HG02798 (cell line): ENCODE measurements at regions not wholly inside any gene's neighbourhood (a gene's known extent, or its start where the extent isn't known, plus 50 kb on each side); places are given as distances from the start of the nearest gene placed in this dataset.

Experiments used
- ATAC-seq: cut with Tn5 transposase; IDR thresholded peaks from one replicate; pipeline ENCODE4 v1.9.1; 2021; ENCODE audit warnings: mild to moderate bottlenecking; ENCODE audit not compliant: unreplicated experiment, poor library complexity

- ATAC-seq, result no peak
These were observed 92.7 kb downstream of the PCSK1 start for GRCh38 chr5:96340357-96340756.

DNA sequence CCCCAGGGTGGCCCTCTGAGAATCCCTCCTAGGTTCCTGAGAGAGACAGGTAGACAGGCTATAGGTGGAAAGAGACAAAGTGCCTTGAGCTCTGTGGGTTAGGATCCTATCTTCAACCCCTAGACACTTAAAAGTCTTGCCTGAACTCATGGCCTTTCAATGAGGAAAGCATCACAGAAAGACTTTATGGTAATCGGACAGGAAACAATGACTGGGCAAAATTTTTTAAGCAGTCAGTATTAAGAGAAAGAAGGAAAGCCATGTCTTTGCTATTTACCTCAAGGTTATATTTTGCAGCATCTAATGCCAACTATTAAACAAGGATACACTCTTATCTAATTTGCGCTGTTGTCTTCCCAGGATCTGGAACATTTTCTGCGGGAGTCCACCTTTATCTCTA lies 93.2 kb downstream of the PCSK1 start:
- no peak for ATAC-seq

GRCh38 chr5:96338624-96339415 lies 94.2 kb downstream of the PCSK1 start:
- ATAC-seq, result no peak

DNA sequence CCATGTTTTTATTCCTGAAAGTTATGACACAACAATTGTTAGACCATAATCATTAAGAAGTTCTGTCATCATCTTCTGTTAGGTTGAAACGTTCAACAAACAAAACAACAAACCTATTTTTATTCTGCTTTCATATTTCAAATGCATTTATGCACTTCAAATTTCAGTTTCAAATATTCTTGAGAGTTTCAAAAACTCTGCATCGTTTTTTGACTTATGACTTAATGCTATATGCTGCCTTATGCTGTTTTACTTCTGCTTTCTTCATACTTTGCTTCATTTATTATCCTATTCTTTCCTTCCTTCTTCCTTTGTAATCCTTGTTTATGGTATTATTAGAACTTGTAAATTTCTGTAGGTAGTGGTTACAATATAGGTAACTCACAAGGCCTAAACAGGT lies 95.0 kb downstream of the PCSK1 start:
- ATAC-seq, result peak; percentile 57

DNA sequence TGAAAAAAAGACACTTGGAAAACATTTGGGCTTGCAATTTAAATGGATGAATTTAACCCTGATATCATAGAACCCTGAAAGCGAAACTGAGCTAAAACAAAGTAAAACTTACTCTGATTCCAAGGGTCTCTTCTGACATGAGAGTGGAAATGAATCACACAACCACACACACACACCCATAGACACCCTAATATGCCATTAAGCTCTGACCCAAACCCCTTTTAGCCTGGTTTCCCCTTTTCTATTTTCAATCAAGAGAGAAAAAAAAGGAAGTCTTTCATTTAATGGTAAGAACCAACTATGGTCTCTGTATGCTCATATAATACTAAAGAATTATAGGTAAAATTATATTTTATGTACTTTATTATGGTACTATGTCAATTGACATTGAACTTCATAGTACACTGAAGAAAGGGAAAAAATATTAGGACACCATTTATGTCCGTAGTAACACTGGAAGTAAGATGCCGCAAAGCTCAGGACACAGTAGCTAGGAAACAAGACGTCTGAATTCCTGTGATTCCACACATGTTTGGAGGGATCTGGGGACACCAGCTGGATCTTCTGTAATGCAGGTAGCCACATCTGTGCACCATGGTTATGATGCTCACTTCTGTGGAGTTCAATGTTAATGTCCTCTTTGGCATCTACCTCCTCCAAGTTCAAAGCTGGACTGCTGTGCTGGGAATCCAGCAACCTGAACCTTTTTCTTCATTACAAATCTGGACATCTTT lies 95.8 kb downstream of the PCSK1 start:
- ATAC-seq, result no peak

DNA sequence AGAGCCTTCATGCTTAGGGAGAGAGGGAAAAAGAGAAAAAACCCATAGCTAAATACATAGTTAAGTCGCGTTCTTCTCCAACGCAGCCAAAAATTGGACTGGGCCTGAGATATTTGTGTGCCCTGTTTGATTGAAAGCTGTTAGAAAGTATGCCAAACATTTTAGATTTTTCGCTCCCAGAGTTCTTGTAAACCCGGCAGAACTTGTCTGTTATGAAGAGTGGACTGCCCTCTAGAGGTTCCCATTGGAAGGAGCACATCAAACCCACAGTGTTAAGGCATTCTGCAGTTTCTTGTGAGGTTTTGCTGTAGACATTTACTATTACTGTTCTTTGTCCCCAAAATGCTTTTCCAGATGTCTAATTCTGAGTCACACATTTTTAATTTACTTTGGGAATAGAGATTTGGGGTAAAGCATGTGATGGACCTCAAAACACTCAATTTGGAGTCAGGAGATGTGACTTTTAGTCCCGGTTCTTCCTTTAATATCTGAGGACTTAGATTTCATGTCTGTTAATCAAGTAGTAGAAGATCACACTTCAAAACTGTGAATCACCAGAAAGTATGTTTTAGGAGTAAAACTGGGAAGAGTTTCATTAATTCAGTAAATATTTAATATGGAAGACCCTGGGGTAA lies 96.6 kb downstream of the PCSK1 start:
- ATAC-seq, result peak; percentile 65

DNA sequence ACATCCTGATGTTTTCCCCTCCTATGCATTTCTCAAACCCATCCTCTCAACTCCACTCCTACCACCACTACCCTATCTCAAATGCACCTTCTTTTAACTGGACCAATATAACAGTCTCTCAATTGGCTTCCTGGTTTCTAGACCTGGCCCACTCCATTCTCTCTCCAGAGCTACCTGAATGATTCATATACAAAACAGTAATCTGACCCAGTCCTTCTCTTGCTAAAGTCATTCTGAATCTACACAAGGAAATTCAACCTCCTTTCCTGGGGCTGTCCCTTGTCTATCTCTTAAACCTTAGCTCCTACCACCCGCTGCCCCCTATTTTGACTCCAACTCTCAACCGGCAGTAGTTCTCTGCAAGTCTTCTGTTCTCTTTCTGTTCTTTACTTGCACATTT lies 97.2 kb downstream of the PCSK1 start:
- no peak for ATAC-seq

GRCh38 chr5:96333391-96333790 lies 99.7 kb downstream of the PCSK1 start:
- ATAC-seq, result no peak

DNA sequence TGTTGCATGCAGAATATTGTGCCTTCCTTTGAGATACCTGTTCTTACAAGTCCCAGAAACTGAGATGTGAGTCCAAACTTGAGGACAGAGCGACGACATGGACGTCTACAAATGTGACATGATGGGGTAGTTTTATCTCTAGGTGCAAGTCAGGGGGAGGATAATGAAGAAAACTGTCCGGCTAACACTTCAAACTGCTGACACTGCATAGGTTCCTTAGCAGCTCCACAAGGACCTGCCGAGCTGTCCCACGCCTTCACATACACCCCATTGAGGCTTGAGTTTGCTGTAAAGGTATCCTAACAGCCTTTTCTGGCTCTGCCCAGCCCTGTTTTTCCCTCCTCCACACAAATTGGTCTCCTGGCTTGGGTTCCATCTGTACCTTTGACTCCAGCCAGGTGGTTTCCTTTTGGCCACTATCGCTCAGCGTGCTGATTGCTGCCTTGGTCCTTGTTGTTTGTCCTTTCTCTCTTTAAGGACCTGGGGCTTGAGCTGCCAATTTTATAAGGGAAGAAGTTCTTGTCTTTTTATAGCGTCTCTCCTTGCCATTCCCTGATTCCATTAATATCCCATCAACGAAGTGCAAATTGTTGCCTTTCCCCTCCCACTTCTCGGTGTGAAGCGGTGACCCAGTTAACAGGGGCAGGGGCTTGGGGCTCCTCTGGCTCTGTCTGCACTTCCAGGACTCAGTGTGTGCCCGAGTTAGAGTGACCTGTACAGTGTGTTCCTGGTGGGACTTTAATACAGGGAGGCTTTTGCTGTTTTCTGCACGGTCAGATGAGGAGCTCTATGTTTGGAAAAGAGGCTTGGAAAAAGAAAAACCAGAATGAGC lies 100.3 kb downstream of the PCSK1 start:
- ATAC-seq, result no peak

- ATAC-seq, result no peak
These were observed 101.2 kb downstream of the PCSK1 start for GRCh38 chr5:96331681-96332361.

- no peak for ATAC-seq
These were observed 101.8 kb downstream of the PCSK1 start for GRCh38 chr5:96331210-96331609.

DNA sequence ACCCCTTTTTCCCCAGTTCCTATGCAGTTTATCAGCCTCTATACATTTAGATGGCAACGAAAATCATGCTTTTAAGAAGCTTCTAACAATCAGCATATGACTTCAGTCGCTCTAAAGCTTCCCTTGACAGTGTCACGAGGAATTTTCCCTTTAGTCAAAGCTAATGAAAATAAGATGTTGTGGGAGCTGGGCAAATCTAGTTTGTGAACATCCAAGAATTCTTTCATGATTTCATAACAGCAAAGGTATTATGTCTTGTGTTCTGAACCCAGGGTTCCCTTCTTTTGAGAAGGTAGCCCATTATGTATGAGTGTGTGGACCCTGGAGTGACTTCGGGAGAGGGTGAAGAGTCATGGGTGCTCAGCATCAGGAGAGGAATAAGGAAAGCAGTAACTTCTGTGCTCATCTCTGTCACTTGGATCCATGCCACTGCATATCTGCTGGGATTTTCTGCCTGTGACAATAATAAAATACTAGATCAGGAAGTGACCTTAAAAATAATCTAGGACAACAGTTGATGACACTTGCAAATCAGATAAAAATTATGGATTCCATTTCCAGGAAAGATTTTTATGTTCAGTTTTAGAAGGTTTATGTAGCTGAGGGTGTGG lies 102.4 kb downstream of the PCSK1 start:
- ATAC-seq, result no peak

DNA sequence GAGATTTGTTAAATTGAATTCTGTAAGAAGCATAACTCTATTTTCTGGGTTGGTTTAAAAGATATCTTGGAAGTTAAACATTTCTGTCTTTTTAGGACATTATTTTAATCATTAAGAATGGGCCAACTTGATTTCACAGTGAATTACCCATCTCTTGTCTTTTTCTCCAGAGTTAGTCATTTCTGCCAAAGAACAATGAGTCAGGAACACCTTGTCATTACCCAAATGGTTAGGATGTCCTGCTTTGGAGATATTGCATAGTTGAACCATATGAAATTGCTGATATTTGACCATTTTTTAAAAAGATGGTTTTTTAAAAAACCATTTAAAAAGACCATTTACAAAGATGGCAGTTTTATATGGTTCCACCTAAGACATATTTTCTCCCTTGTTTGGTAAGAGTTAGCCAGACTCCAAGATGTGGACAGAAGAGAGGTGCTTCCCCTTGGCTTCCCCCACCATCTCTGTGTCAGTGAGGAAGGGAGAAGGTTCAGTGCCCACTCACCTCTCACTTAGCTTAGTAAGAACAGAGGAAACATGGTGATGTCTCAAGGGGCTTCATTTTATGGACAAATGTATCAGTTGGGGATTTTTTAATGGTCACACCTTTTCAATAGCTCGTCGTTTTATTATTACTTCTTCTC lies 103.0 kb downstream of the PCSK1 start:
- ATAC-seq, result no peak

GRCh38 chr5:96329289-96329688 lies 103.8 kb downstream of the PCSK1 start:
- no peak for ATAC-seq

- ATAC-seq, result no peak
These were observed 105.3 kb downstream of the PCSK1 start for GRCh38 chr5:96327722-96328121.

GRCh38 chr5:96326902-96327301 lies 106.1 kb downstream of the PCSK1 start:
- peak; percentile 83 for ATAC-seq

GRCh38 chr5:96324708-96325107 lies 108.3 kb downstream of the PCSK1 start:
- ATAC-seq, result no peak

- ATAC-seq, result no peak
These were observed 110.2 kb downstream of the PCSK1 start for GRCh38 chr5:96322865-96323264.

- ATAC-seq, result no peak
These were observed 110.8 kb downstream of the PCSK1 start for GRCh38 chr5:96322217-96322616.
